Right lobe of liver (tissue), 6 donors: ENCODE measurements at regions not wholly inside any gene's neighbourhood (a gene's known extent, or its start where the extent isn't known, plus 50 kb on each side); places are given as distances from the start of the nearest gene placed in this dataset.

ENCODE experiments used
- ATAC-seq, 4 donors: fragments of 200-7000 bp; cut with Tn5 transposase; one replicate each; pipeline ENCODE4 v1.9.1; 2020; ENCODE audit warnings: mild to moderate bottlenecking in 4 of 4, moderate library complexity in 4 of 4
- DNase-seq, 3 donors: peaks; one replicate each; pipeline ENCODE4 v3.0.0-alpha.2; 2020
- H3K27ac ChIP-seq, 3 donors: fragments of 200-600 bp; one replicate each; pipeline ENCODE4 v1.8.0; 2022
- H3K27me3 ChIP-seq, 2 donors: fragments of 200-600 bp; one replicate each; pipeline ENCODE4 v1.8.0; 2022
- H3K36me3 ChIP-seq, 4 donors: fragments of 200-600 bp; sonication (generic) in 1 of 4; one replicate each; pipeline versions ENCODE4 v1.5.1 to v1.8.0; 2017 to 2022; ENCODE audit warnings: control low read depth in 1 of 4
- H3K4me1 ChIP-seq, 4 donors: fragments of 200-600 bp; sonication (generic) in 1 of 4; one replicate each; pipeline versions ENCODE4 v1.5.1 to v1.8.0; 2017 to 2022; ENCODE audit warnings: control low read depth in 1 of 4
- H3K4me3 ChIP-seq, 3 donors: fragments of 200-600 bp; one replicate each; pipeline ENCODE4 v1.8.0; 2022
- H3K9me3 ChIP-seq, 4 donors: fragments of 200-600 bp; sonication (generic) in 1 of 4; one replicate each; pipeline versions ENCODE4 v1.5.1 to v1.8.0; 2017 to 2022; ENCODE audit warnings: control low read depth in 1 of 4
- CTCF ChIP-seq, 4 donors: fragments of 200-600 bp in 3 of 4; fragments of 450-650 bp in 1 of 4; IDR thresholded peaks; one replicate each; pipeline versions ENCODE4 v1.5.1 to v1.8.0; 2016 to 2022; ENCODE audit warnings: antibody characterized with exemption in 4 of 4, mild to moderate bottlenecking in 2 of 4
- POLR2A ChIP-seq: fragments of 450-650 bp; IDR thresholded peaks from one replicate; pipeline ENCODE4 v1.6.1; 2017; ENCODE audit warnings: antibody characterized with exemption, mild to moderate bottlenecking
- WGBS: methylation state at CpG from one replicate; pipeline ENCODE4 v1.1.6; 2018; ENCODE audit warnings: low coverage, low lambda C conversion rate; ENCODE audit not compliant: insufficient coverage; ENCODE audit errors: missing lambda C conversion rate; 5-methylcytosine and 5-hydroxymethylcytosine counted together
- intact Hi-C, 2 donors: fragments of 100-400 bp; cut with DNase I; formaldehyde crosslinking; loops; one replicate each; pipeline versions ENCODE4 v1.11.2 to v1.14.1; 2022
- donor health status: DM: no; HTN: yes; CAD: no.
- donor health status: DM: no; HTN: no; CAD: no.
- donor health status: DM: no; HTN: no; CAD: no.
- donor health status: DM: no; HTN: yes; CAD: no.
- donor health status: DM: no; HTN: yes; CAD: no.

DNA sequence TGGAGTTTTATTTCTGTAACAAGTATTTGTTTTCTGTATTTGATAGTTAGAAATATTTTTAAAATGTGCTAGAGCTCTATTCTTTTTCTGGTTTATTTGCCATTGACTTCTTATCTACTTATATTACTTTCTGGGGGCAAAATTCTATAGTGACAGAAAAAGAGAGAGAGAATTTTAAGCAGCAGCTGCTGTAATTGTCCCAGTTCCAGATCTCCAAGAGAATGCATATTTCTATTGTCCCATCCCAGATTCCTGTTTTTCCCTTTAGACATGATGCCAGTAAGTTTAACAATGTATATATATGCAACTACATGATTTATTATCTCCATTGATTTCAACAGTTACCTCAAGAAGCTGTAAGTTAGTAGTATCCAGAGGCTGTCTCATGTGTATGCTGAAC lies 541.7 kb upstream of the ZNF385D start:
- no peaks in the 10 kb centered on the region for H3K36me3 ChIP-seq
- H3K27me3 ChIP-seq: no peaks in the 10 kb centered on the region
- H3K27ac ChIP-seq: no peak overlapping the region
- intact Hi-C loops: no loop called here
- H3K4me3 ChIP-seq: no peak overlapping the region
- no peak for ATAC-seq
- TF ChIP-seq POLR2A (no peak), CTCF (IDR thresholded peaks at IDR 0.05) (no peak)
- no peak for DNase-seq
- H3K9me3 ChIP-seq: no peaks in the 10 kb centered on the region
- no peaks in the 10 kb centered on the region for H3K4me1 ChIP-seq

GRCh38 chr3:22296601-22297000 lies 545.6 kb upstream of the ZNF385D start:
- no peaks in the 10 kb centered on the region for H3K4me1 ChIP-seq
- no peaks in the 10 kb centered on the region for H3K27me3 ChIP-seq
- no peak overlapping the region for H3K27ac ChIP-seq
- H3K36me3 ChIP-seq: no peaks in the 10 kb centered on the region
- intact Hi-C loops: no loop called here
- no peaks in the 10 kb centered on the region for H3K9me3 ChIP-seq
- no peak overlapping the region for H3K4me3 ChIP-seq
- ATAC-seq (no peak), DNase-seq (no peak)
- TF ChIP-seq POLR2A (no peak), CTCF (IDR thresholded peaks at IDR 0.05) (no peak)

GRCh38 chr3:22297436-22297835 lies 546.4 kb upstream of the ZNF385D start:
- Histone ChIP-seq H3K9me3 (no peaks in the 10 kb centered on the region), H3K4me3 (no peak overlapping the region), H3K27ac (no peak overlapping the region), H3K36me3 (no peaks in the 10 kb centered on the region), H3K4me1 (no peaks in the 10 kb centered on the region), H3K27me3 (no peaks in the 10 kb centered on the region)
- 75% methylated on average over 4 of the region's 4 CpGs for WGBS
- no peak for DNase-seq
- ATAC-seq: no peak
- TF ChIP-seq POLR2A (no peak), CTCF (IDR thresholded peaks at IDR 0.05) (no peak)
- intact Hi-C loops: no loop called here

- TF ChIP-seq POLR2A (no peak), CTCF (IDR thresholded peaks at IDR 0.05) (no peak)
- Histone ChIP-seq H3K36me3 (no peaks in the 10 kb centered on the region), H3K27ac (no peak overlapping the region), H3K9me3 (no peaks in the 10 kb centered on the region), H3K4me1 (no peaks in the 10 kb centered on the region), H3K4me3 (no peak overlapping the region), H3K27me3 (no peaks in the 10 kb centered on the region)
- ATAC-seq (no peak), DNase-seq (no peak)
- intact Hi-C loops: no loop called here
- WGBS: 42% methylated on average over 3 of the region's 3 CpGs
These were observed 555.4 kb upstream of the ZNF385D start for GRCh38 chr3:22306454-22306853.

DNA sequence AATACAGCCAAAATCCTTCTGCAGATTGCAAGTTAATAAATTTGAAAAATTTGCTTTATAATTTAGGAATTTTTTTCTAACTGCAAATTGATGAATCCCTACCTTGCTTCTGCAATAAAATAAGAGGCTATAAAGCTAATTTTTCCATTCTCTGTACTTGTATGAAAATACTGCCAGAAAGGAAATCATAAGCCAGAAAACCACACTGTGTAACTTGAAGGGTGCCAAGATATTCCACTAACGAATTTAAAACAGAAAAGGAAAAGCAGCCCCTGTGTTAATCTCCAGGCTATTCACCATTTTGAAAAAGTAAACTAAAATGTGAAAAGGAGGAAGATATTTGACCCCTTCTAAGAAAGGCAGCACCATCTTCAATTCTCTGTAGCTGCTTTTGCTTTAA lies 557.9 kb upstream of the ZNF385D start:
- H3K36me3 ChIP-seq: no peaks in the 10 kb centered on the region
- H3K4me3 ChIP-seq: no peak overlapping the region
- no peak overlapping the region for H3K27ac ChIP-seq
- no peaks in the 10 kb centered on the region for H3K9me3 ChIP-seq
- DNase-seq (no peak), ATAC-seq (no peak)
- 5% methylated on average over 1 of the region's 1 CpG for WGBS
- intact Hi-C loops: no loop called here
- TF ChIP-seq POLR2A: no peak
- no peaks in the 10 kb centered on the region for H3K4me1 ChIP-seq
- H3K27me3 ChIP-seq: no peaks in the 10 kb centered on the region
